Activated T-helper 17 cell treated with anti-CD3 and anti-CD28 coated beads, Interleukin-2, amount 50 U/mL, for 72 hours (primary cell): ENCODE measurements at regions not wholly inside any gene's neighbourhood (a gene's known extent, or its start where the extent isn't known, plus 50 kb on each side); places are given as distances from the start of the nearest gene placed in this dataset.
A peak's percentile ranks its signal among the peaks of the same experiment; 100 is the strongest.

Source experiments
- ATAC-seq: fragments of 150-1000 bp; cut with Tn5 transposase; replicated peaks from 2 replicates; pipeline ENCODE4 v1.10.0; 2021; ENCODE audit warnings: mild to moderate bottlenecking, moderate library complexity
- H3K27ac Mint-ChIP-seq: one replicate; pipeline ENCODE4 v1.8.0; 2022; ENCODE audit warnings: mixed read lengths
- H3K27me3 Mint-ChIP-seq: one replicate; pipeline ENCODE4 v1.8.0; 2022; ENCODE audit warnings: mixed read lengths
- H3K36me3 Mint-ChIP-seq: one replicate; pipeline ENCODE4 v1.8.0; 2022; ENCODE audit warnings: low read depth, mild to moderate bottlenecking, mixed read lengths
- H3K4me1 Mint-ChIP-seq: one replicate; pipeline ENCODE4 v1.8.0; 2022; ENCODE audit warnings: mixed read lengths
- H3K4me3 Mint-ChIP-seq: one replicate; pipeline ENCODE4 v1.8.0; 2022; ENCODE audit warnings: mild to moderate bottlenecking, mixed read lengths
- H3K9me3 Mint-ChIP-seq: one replicate; pipeline ENCODE4 v1.8.0; 2022; ENCODE audit warnings: mixed read lengths

DNA sequence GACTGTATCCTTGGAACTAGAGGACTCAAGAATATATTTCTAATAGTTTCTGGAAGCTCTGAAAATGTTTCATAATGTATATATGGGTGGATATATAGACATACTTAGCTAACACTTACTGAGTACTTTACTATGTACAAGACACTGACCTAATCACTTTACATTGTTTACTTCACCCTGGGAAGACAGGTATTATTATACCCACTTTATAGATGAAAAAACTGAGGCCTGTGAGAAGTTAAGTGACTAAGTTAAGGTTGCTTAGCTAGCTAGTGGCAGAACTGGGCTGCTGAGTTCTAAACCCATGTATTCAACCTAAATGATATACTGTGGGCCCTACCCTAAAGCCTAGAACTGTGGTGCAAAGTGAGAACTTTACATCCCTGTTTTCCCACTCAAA lies 79.1 kb upstream of the SSTR1 start:
- Mint-ChIP-seq H3K27ac (no peak overlapping the region), H3K4me1 (peaks cover 7% of the 10 kb centered on the region), H3K9me3 (no peaks in the 10 kb centered on the region), H3K27me3 (no peaks in the 10 kb centered on the region), H3K4me3 (no peak overlapping the region), H3K36me3 (no peaks in the 10 kb centered on the region)
- ATAC-seq: no peak

DNA sequence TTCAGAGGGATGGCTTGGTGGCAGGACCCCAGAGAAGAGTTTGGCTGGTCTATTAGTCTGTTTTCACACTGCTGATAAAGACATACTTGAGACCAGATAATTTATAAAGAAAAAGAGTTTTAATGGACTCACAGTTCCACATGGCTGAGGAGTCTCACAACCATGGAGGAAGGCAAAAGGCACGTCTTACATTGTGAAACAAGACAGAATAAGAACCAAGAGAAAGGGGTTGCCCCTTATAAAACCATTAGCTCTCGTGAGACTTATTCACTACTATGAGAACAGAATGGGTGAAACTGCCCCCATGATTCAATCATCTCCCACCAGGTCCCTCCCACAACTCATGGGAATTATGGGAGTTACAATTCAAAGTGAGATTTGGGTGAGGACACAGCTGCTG lies 78.5 kb upstream of the SSTR1 start:
- peak overlapping the region; percentile 45 for H3K4me3 Mint-ChIP-seq
- no peaks in the 10 kb centered on the region for H3K36me3 Mint-ChIP-seq
- peaks cover 7% of the 10 kb centered on the region for H3K4me1 Mint-ChIP-seq
- no peaks in the 10 kb centered on the region for H3K27me3 Mint-ChIP-seq
- no peak overlapping the region for H3K27ac Mint-ChIP-seq
- peak; percentile 66 for ATAC-seq
- H3K9me3 Mint-ChIP-seq: no peaks in the 10 kb centered on the region

DNA sequence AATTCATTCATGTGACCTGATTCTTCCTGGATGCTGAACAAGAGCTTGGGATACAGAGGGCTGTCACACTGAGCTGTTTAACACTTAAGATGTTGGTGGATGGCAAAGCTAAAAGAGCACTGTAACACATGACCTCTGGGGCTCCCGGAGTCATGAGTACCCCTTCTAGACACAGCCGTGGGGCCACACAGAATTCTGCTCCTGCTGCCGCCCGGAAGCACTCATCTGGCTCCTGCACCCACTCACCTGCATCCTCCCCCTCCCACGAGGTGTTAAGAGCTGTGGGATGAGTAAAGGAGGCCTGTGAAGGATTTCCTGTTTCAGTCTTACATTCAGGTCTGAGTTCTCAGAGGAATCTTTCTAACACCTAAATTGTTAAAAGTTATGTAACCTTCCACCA lies 78.0 kb upstream of the SSTR1 start:
- Mint-ChIP-seq H3K4me3 (peak overlapping the region; percentile 45), H3K36me3 (no peaks in the 10 kb centered on the region), H3K4me1 (peaks cover 7% of the 10 kb centered on the region), H3K9me3 (no peaks in the 10 kb centered on the region), H3K27me3 (no peaks in the 10 kb centered on the region), H3K27ac (no peak overlapping the region)
- peak; percentile 82 for ATAC-seq

DNA sequence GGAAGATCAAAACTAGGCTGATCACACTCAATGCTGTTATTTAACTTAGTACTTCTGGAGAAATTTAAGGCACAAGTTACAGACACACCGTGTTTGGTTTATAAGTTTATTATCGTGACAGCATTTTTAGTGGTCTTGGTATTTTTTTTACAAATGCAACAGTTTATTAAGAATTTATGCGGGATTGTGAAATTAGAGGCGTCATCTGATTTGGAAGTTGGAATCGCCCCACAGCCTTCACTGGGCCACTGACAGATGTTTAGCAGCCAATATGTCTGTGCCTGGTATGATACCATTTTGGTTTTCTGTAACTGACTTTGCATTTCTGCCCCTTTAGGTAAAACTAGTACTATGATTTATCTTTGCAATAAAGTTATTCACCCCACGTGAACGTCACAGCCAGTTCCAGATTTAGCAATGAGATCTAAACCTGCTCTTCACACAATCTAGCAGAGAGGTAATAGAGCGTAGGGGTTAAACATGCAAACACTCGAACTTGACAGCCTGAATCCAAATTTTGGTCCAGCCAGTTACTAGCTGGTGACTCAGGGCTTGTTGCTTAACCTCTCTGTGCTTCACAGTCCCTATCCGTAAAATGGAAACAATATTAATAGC lies 73.2 kb upstream of the SSTR1 start:
- Mint-ChIP-seq H3K9me3 (peaks cover 4% of the 10 kb centered on the region), H3K36me3 (no peaks in the 10 kb centered on the region), H3K27ac (no peak overlapping the region), H3K27me3 (no peaks in the 10 kb centered on the region), H3K4me1 (peaks cover 11% of the 10 kb centered on the region), H3K4me3 (no peak overlapping the region)
- ATAC-seq: no peak

DNA sequence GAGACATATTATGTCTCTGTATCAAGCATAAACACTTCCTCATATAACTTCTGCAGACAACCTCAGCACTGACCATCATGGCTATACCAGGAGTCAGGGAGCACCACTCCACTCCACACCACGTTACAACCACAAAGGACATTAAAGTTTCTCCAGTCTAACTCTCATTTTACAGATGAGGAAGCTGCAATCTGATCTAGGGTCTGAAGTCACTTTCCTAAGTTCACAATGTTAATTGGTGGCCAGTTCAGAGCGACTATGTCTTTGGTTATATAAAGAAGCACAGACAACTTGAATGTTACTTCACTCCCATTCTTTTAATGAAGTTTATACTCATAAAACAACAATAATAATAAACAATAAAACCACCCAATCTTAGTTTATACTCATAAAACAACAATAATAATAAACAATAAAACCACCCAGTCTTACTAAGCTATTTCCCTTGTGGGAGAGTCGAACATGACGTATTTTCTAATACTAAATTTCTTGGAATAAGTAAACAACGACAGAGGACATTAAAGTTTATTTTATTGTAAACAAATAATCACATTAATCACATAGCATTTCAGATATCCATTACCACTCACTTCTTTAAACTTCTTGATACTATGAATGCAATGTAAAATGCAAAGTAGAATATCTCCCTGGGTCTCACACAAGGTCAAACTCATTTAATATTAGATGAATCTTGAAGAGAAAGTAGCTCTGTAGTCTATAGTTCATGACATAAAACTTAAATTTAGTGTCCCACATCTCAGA lies 72.4 kb upstream of the SSTR1 start:
- H3K27ac Mint-ChIP-seq: no peak overlapping the region
- H3K4me1 Mint-ChIP-seq: peaks cover 4% of the 10 kb centered on the region
- no peak for ATAC-seq
- no peak overlapping the region for H3K4me3 Mint-ChIP-seq
- H3K9me3 Mint-ChIP-seq: peaks cover 4% of the 10 kb centered on the region
- H3K27me3 Mint-ChIP-seq: no peaks in the 10 kb centered on the region
- no peaks in the 10 kb centered on the region for H3K36me3 Mint-ChIP-seq

DNA sequence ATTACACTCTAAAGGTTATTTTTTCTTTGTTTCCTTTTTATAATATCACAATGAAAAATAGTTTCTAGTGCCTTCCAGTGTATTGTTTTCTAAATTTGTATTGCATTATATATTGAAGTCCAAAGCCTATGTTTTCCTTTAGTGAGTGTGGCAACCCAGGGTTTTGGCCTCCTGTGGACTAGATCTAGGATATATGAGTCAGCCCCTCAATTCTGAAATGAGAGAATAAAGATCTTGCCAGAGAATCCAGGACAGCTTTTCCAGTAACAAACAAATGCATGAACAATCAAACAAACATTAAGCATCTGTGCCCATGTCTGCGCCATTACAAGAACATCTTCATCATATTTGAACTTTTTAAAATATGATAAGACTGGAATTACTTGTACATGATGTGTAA lies 70.7 kb upstream of the SSTR1 start:
- Mint-ChIP-seq H3K4me1 (peaks cover 4% of the 10 kb centered on the region), H3K9me3 (peaks cover 4% of the 10 kb centered on the region), H3K4me3 (no peak overlapping the region), H3K27me3 (no peaks in the 10 kb centered on the region), H3K27ac (no peak overlapping the region), H3K36me3 (no peaks in the 10 kb centered on the region)
- no peak for ATAC-seq

DNA sequence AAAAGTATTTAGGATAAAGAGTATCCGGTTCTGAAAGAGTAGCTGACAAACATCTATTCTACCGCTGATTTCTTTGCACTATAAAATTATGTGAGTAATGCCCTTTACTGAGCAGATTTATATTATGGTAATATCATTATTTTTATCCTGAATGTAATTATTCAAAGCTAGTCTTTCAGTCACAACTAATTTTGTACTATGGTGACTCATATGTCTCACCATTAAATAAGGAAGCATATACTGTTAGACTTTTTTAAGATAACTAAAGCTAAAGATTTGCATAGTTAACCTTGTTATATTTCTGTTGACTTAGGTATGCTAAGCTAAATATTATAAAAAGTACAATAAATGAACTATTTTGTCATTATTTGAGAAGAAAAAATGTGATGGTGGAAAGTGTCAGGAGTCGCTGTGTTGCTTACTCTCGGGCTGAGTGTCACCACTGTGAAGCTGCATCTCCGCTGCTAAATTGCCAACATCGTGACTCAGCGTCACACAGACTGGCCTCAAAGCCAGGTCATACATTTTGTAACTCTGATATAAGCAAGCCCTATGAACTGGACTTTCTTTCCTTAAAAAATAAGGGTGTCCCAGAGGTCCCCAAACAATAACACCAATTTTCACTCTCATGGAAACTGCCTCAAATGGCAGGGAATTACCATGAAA lies 69.1 kb upstream of the SSTR1 start:
- Mint-ChIP-seq H3K4me3 (no peak overlapping the region), H3K27ac (no peak overlapping the region), H3K36me3 (no peaks in the 10 kb centered on the region), H3K4me1 (peaks cover 4% of the 10 kb centered on the region), H3K27me3 (no peaks in the 10 kb centered on the region), H3K9me3 (peaks cover 9% of the 10 kb centered on the region)
- ATAC-seq: no peak

DNA sequence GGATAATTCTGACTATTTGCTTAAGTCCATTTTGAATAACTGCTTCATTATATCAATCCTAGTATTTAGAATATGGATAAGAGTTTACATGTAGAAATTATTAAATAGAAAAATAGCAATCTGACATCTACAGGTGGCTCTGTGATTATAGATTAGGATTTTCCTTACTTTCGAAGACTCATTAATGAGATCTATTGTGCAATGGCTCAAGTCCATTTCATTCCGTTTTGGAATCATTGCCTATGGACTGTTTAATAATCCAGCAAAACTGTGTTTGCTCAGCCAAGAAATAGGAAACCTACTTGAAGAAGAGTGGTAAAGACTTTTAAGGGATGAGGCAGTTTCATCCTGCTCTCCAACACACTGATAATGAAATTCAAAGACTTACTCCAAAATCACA lies 67.8 kb upstream of the SSTR1 start:
- H3K4me3 Mint-ChIP-seq: no peak overlapping the region
- H3K9me3 Mint-ChIP-seq: peaks cover 9% of the 10 kb centered on the region
- H3K36me3 Mint-ChIP-seq: no peaks in the 10 kb centered on the region
- no peaks in the 10 kb centered on the region for H3K27me3 Mint-ChIP-seq
- H3K4me1 Mint-ChIP-seq: peaks cover 4% of the 10 kb centered on the region
- no peak for ATAC-seq
- H3K27ac Mint-ChIP-seq: no peak overlapping the region

DNA sequence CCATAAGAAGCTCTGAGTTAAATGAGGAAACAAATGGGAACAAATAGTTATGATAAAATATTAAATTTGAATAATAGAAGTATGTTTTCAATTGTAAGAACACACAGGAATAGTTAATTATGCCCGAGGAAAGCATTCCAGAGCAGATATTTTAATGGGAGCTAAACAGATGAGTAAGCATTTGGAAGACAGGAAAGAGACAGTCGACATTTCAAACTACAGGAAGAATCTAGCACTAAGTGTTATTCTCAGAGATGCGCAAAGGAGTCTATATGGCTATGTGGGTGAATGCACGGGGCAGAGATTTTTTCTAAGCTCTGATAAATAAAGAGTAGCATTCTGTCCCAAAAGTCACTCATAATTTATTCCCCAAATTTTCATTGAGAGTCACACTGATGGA lies 64.5 kb upstream of the SSTR1 start:
- Mint-ChIP-seq H3K9me3 (peaks cover 5% of the 10 kb centered on the region), H3K27ac (no peak overlapping the region), H3K4me1 (no peaks in the 10 kb centered on the region), H3K36me3 (no peaks in the 10 kb centered on the region), H3K4me3 (no peak overlapping the region), H3K27me3 (no peaks in the 10 kb centered on the region)
- no peak for ATAC-seq

DNA sequence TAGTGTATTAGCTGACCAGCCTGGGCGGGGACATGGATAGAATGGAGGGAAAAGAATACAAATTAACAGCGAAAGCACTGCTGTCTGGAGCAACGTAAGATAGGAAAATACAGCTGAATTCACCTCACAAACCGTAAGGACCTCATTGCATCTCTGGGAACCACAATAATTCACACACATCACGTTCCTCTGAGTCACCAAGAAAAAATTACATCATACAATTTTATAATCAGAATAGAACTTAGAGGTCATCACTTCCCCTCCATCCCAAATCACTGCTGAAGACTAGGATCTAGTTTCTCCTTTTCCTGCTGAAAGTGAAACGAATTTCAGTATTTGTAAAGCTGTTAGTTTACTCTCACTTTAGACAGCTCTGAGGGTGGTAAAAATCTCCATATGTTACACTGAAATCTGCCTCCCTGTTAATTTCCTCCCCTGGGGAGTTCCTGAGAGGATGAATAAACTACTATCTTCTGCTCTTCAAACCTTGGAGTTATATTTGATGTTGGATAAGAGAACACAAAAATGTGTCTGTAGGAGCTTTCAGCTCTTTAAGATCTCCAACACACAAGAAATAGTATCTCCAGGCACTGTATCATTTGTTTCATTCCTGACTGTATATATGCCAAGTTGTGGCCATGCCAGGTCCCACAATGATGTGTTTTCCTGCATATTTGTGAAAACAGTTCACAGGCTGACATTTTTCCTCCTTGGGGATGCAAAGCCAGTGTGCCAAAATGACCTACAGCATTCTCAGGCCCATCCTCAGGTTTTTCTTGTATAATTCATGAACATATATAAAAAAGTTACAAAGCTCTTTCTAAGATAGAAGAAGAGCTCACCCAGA lies 63.8 kb upstream of the SSTR1 start:
- no peaks in the 10 kb centered on the region for H3K36me3 Mint-ChIP-seq
- H3K27ac Mint-ChIP-seq: no peak overlapping the region
- H3K4me3 Mint-ChIP-seq: no peak overlapping the region
- no peak for ATAC-seq
- no peaks in the 10 kb centered on the region for H3K4me1 Mint-ChIP-seq
- H3K9me3 Mint-ChIP-seq: peaks cover 5% of the 10 kb centered on the region
- H3K27me3 Mint-ChIP-seq: no peaks in the 10 kb centered on the region

DNA sequence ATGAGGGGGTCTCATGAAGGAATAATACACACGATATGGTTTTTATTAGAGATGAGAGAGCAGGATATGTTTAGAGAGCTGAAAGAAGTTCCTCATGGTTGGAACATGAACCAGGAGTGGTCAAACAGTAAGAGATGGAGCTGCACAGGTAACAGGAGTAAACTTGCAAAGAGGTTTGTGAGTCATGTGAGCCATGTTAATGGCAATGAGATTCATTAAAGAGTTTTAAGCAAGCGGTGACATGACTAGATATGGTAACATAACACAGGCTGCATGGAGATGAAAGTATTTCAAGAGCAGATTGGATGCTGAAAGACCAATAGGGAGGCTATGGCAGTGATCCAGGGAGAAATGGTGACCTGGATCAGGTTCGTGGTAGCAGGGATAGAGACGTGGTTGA lies 62.6 kb upstream of the SSTR1 start:
- H3K9me3 Mint-ChIP-seq: peaks cover 5% of the 10 kb centered on the region

DNA sequence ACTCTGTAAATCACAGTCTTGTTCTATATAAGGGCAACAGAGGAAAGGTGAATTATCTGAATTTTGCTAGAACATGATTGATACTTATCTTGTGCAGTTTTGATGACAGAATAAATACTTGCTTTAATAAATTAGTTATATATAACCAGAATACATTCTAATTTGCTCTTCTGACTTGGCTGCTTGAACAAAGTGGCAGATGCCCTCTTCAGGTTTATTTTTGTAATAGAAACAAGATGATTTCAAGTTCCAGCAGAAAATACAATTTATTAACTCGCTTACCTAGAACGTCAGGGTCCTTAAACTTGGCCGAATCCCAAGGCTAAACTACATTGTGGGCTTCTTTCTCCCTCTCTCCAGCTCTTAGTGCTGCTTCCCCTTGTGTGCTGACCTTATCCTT lies 57.6 kb upstream of the SSTR1 start:
- Mint-ChIP-seq H3K4me3 (no peak overlapping the region), H3K9me3 (no peaks in the 10 kb centered on the region), H3K36me3 (no peaks in the 10 kb centered on the region), H3K27me3 (no peaks in the 10 kb centered on the region), H3K4me1 (no peaks in the 10 kb centered on the region), H3K27ac (no peak overlapping the region)
- no peak for ATAC-seq

More for the DNA sequence above, 62.6 kb upstream of the SSTR1 start:
- H3K4me1 Mint-ChIP-seq: no peaks in the 10 kb centered on the region
- H3K27me3 Mint-ChIP-seq: no peaks in the 10 kb centered on the region
- H3K36me3 Mint-ChIP-seq: no peaks in the 10 kb centered on the region
- no peak for ATAC-seq
- H3K27ac Mint-ChIP-seq: no peak overlapping the region
- H3K4me3 Mint-ChIP-seq: no peak overlapping the region
